HFFc6 (cell line): ENCODE measurements at regions not wholly inside any gene's neighbourhood (a gene's known extent, or its start where the extent isn't known, plus 50 kb on each side); places are given as distances from the start of the nearest gene placed in this dataset.
"Not testable (repeated sequence)": the region's sequence is repeated elsewhere in the genome, so short reads cannot be mapped to it uniquely, and the experiment has no call there.

Experiments used
- DNase-seq: peaks from one replicate; pipeline ENCODE4 v3.0.0-alpha.2; 2018
- H3K27ac Mint-ChIP-seq: 2 replicates; pipeline ENCODE4 v1.8.0; 2020; ENCODE audit warnings: mild to moderate bottlenecking, mixed read lengths
- H3K27me3 Mint-ChIP-seq: 2 replicates; pipeline ENCODE4 v1.8.0; 2021; ENCODE audit warnings: mild to moderate bottlenecking, moderate library complexity, mixed read lengths; ENCODE audit not compliant: insufficient read depth
- H3K36me3 Mint-ChIP-seq: 2 replicates; pipeline ENCODE4 v1.8.0; 2021; ENCODE audit warnings: low read depth, mixed read lengths
- H3K4me1 Mint-ChIP-seq: 2 replicates; pipeline ENCODE4 v1.8.0; 2020; ENCODE audit warnings: low read depth, mixed read lengths
- H3K4me3 Mint-ChIP-seq: 2 replicates; pipeline ENCODE4 v1.8.0; 2020; ENCODE audit warnings: mild to moderate bottlenecking, moderate library complexity, mixed read lengths
- H3K9me3 Mint-ChIP-seq: 2 replicates; pipeline ENCODE4 v1.8.0; 2020; ENCODE audit warnings: mild to moderate bottlenecking, mixed read lengths
- TF ChIP-seq, protein P1 (sequence below): fragments of 200-600 bp; sonication (generic); IDR thresholded peaks from 2 replicates; pipeline ENCODE4 v1.5.0; 2021; ENCODE audit warnings: antibody characterized with exemption, mild to moderate bottlenecking

DNA sequence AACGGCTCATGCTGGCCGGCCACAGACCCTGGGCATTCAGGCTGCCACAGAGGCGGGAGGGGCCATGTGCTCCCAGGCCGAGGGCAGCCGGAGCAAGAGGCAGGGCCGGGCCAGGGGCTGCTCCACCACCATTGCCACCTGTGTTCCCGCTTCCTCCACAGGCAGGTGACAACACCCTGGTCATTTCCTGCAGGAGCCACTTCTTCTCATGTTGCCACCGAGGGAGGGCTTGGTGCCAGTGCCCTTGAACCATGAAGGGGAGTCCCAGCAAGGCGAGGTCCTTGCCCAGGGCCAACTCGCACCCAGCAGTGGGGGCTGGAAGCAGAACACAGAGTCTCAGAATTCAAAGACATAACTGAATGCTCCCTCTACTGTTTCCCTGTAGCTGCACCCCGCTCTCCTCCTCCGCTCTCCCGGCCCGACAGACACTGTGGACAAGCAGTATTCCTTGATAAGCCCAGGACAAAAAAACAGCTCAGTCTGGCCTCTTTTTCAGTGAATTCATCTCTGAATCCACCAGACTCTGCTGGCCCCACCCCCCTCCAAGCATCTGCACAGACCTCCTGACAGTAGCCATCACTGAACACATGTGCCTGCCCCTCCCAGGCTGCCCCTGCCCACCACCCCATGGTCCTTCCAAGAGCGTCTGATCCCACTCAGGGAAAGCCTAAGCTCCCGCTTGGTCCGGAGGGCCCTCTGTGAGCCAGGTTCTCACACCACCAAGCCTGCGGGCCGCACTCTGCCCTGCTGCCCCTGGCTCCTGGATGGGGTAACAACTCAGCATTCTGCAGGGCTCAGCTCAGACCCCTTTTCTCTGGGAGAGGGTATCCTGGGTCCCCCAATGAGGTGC, 1074.9 kb downstream of the RPIA start:
- not testable (repeated sequence) for H3K27me3 Mint-ChIP-seq, H3K4me3 Mint-ChIP-seq, H3K4me1 Mint-ChIP-seq, H3K36me3 Mint-ChIP-seq, DNase-seq, H3K27ac Mint-ChIP-seq
- H3K9me3 Mint-ChIP-seq = peaks cover 36% of the 10 kb centered on the region

DNA sequence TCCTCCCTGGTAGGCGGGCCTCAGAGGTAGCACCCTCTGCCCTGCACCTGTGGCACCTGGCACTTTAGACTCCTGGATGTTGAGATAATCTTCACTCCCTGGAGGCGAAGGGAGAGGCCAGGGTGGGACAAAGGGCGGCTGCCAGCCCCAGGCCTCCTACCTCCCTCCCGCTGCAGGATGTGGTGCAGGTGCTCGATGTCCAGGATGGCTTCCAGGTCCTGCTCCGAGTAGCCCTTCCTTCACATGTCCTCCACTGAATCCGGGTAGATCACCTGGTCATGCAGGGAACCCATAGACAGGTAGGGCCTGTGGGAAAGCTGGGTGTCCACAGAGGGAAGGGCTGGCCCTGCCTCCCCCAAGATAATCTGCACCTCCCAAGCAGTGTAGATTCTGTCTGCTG, 1075.6 kb downstream of the RPIA start:
- not testable (repeated sequence) for H3K27me3 Mint-ChIP-seq, H3K27ac Mint-ChIP-seq, DNase-seq, H3K36me3 Mint-ChIP-seq, H3K4me1 Mint-ChIP-seq, H3K4me3 Mint-ChIP-seq
- H3K9me3 Mint-ChIP-seq = peaks cover 37% of the 10 kb centered on the region

DNA sequence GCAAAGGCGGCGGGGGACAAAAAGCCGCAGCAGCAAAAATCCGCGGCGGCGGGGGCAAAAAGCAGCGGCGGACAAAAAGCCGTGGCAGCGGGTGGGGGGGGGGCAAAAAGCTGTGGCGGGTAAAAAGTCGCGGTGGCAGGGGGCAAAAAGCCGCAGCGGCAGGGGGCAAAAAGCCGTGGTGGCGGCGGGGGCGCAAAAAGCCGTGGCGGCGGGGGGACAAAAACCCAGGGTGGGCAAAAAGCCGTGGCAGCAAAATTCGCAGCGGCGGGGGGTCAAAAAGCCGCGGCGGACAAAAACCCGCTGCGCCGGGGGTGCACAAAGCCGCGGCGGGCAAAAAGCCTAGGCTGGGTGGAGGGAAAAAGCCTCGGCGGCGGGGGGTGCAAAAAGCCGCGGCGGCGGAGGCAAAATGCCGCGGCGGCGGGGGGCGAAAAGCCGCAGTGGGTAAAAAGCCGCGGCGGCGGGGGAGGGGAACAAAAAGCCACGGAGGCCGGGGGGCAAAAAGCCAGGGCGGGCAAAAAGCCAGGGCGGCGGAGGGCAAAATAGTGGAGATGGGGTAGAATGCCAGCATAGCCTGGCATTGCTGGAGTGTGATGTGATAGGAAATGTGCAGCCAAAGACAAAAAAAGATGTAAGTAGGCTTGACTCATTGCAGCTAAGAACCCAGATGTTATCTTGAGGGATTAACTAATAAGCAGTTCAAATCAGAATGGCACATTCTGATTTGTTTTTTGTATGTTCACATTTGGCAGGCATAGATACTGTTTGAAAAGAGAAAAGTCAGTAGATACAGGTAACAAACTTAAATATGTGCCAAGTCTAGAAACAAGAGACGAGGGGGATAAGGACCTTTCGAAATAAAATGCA, 1076.3 kb downstream of the RPIA start:
- TF ChIP-seq, protein P1, sequence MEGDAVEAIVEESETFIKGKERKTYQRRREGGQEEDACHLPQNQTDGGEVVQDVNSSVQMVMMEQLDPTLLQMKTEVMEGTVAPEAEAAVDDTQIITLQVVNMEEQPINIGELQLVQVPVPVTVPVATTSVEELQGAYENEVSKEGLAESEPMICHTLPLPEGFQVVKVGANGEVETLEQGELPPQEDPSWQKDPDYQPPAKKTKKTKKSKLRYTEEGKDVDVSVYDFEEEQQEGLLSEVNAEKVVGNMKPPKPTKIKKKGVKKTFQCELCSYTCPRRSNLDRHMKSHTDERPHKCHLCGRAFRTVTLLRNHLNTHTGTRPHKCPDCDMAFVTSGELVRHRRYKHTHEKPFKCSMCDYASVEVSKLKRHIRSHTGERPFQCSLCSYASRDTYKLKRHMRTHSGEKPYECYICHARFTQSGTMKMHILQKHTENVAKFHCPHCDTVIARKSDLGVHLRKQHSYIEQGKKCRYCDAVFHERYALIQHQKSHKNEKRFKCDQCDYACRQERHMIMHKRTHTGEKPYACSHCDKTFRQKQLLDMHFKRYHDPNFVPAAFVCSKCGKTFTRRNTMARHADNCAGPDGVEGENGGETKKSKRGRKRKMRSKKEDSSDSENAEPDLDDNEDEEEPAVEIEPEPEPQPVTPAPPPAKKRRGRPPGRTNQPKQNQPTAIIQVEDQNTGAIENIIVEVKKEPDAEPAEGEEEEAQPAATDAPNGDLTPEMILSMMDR = no peak
- peaks cover 4% of the 10 kb centered on the region for H3K36me3 Mint-ChIP-seq
- H3K4me3 Mint-ChIP-seq = no peak overlapping the region
- H3K9me3 Mint-ChIP-seq = peaks cover 34% of the 10 kb centered on the region
- H3K27me3 Mint-ChIP-seq = peaks cover 9% of the 10 kb centered on the region
- no peak for DNase-seq
- no peaks in the 10 kb centered on the region for H3K4me1 Mint-ChIP-seq
- H3K27ac Mint-ChIP-seq = no peak overlapping the region

DNA sequence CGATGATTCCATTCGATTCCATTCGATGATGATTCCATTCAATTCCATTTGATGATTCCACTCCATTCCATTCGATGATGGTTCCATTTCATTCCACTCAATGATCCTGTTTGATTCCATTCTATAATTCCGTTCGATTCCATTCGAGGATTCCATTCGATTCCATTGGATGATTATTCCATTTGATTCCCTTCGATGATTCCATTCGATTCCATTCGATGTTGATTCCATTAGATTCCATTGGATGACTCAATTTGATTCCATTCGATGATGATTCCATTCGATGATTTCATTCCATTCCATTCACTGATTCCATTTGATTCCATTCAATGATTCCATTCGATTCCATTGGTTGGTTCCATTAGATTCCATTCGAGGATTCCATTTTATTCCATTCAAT, 1084.4 kb downstream of the RPIA start:
- peaks cover 77% of the 10 kb centered on the region for H3K36me3 Mint-ChIP-seq
- peaks cover 90% of the 10 kb centered on the region for H3K9me3 Mint-ChIP-seq
- no peaks in the 10 kb centered on the region for H3K4me1 Mint-ChIP-seq
- no peaks in the 10 kb centered on the region for H3K27me3 Mint-ChIP-seq
- no peak for DNase-seq
- H3K27ac Mint-ChIP-seq = no peak overlapping the region
- TF ChIP-seq, protein P1 = no peak
- H3K4me3 Mint-ChIP-seq = no peak overlapping the region

DNA sequence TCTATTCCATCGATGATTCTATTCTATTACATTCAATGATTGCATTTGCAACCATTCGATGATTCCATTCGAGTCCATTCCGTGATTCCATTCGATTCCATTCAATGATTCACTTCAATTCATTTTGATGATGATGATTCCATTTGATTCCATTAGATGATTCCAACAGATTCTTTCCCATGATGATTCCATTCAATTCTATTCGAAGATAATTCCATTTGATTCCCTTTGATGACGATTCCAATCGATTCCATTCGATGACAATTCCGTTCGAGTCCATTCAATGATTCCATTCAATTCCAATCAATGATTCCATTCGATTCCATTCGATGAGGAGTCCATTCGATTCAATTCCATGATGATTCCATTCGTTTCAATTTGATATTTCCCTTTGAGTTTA, 1088.8 kb downstream of the RPIA start:
- no peak overlapping the region for H3K4me3 Mint-ChIP-seq
- H3K36me3 Mint-ChIP-seq = peaks cover 88% of the 10 kb centered on the region
- TF ChIP-seq, protein P1 = no peak
- peaks cover 100% of the 10 kb centered on the region for H3K9me3 Mint-ChIP-seq
- no peaks in the 10 kb centered on the region for H3K27me3 Mint-ChIP-seq
- DNase-seq = no peak
- H3K4me1 Mint-ChIP-seq = no peaks in the 10 kb centered on the region
- no peak overlapping the region for H3K27ac Mint-ChIP-seq

DNA sequence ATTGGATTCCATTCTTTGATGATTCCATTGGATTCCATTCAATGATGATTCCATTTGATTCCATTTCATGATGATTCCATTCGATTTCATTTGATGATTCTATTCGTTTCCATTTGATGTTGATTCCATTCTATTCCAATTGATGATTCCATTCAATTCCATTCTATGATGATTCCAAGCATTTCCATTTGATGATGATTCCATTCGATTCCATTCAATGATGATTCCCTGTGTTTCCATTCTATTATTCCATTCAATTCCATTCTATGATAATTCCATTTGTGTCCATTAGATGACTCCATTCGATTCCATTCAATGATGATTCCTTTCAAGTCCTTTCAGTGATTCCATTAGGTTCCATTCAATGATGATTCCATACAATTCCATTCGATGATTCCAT, 1090.5 kb downstream of the RPIA start:
- no peak overlapping the region for H3K27ac Mint-ChIP-seq
- no peaks in the 10 kb centered on the region for H3K4me1 Mint-ChIP-seq
- H3K4me3 Mint-ChIP-seq = no peak overlapping the region
- H3K27me3 Mint-ChIP-seq = no peaks in the 10 kb centered on the region
- H3K36me3 Mint-ChIP-seq = peaks cover 73% of the 10 kb centered on the region
- peaks cover 100% of the 10 kb centered on the region for H3K9me3 Mint-ChIP-seq
- TF ChIP-seq, protein P1 = no peak
- DNase-seq = no peak
